Uterus (tissue), 3 donors: ENCODE measurements at regions not wholly inside any gene's neighbourhood (a gene's known extent, or its start where the extent isn't known, plus 50 kb on each side); places are given as distances from the start of the nearest gene placed in this dataset.

Experiments
- DNase-seq, 2 donors: peaks; one replicate each; pipeline ENCODE4 v3.0.0-alpha.2; 2019 to 2020
- H3K27ac ChIP-seq, 2 donors: fragments of 200-600 bp; sonication (generic); 1 replicate in 1 of 2; 2 replicates in 1 of 2; pipeline ENCODE4 v1.5.1; 2016 to 2018
- H3K27me3 ChIP-seq, 2 donors: fragments of 200-600 bp; sonication (generic); one replicate each; pipeline ENCODE4 v1.5.1; 2018 to 2019; ENCODE audit warnings: control low read depth in 1 of 2
- H3K36me3 ChIP-seq, 2 donors: fragments of 200-600 bp; sonication (generic); one replicate each; pipeline ENCODE4 v1.5.1; 2019; ENCODE audit warnings: control low read depth in 1 of 2
- H3K4me1 ChIP-seq, 2 donors: fragments of 200-600 bp; sonication (generic); one replicate each; pipeline ENCODE4 v1.5.1; 2018 to 2019; ENCODE audit warnings: control low read depth in 1 of 2
- H3K4me3 ChIP-seq, 2 donors: fragments of 200-600 bp; sonication (generic); 1 replicate in 1 of 2; 2 replicates in 1 of 2; pipeline ENCODE4 v1.5.1; 2018 to 2019; ENCODE audit warnings: mild to moderate bottlenecking in 1 of 2
- H3K9me3 ChIP-seq, 2 donors: fragments of 200-600 bp; sonication (generic); one replicate each; pipeline ENCODE4 v1.5.1; 2019; ENCODE audit warnings: control low read depth in 1 of 2
- CTCF ChIP-seq, 4 experiments: fragments of 200-600 bp in 2 of 4; fragments of 450-650 bp in 2 of 4; sonication (generic) in 2 of 4; IDR thresholded peaks; one replicate each; pipeline ENCODE4 v1.5.1; 2016 to 2019; ENCODE audit warnings: antibody characterized with exemption in 4 of 4, mild to moderate bottlenecking in 2 of 4, moderate library complexity in 1 of 4
- POLR2A ChIP-seq, 2 donors: fragments of 450-650 bp; IDR thresholded peaks; one replicate each; pipeline ENCODE4 v1.6.1; 2016; ENCODE audit warnings: antibody characterized with exemption in 2 of 2, mild to moderate bottlenecking in 1 of 2, moderate library complexity in 1 of 2
- intact Hi-C: fragments of 100-400 bp; cut with DNase I; formaldehyde crosslinking; loops from one replicate; pipeline ENCODE4 v1.15.1; 2023; ENCODE audit warnings: low total_unique reads
- donor health status: DM: yes; HTN: yes; CAD: no.

GRCh38 chr15:39016706-39017105, 452.1 kb upstream of the RASGRP1 start:
- Histone ChIP-seq H3K27ac (no peak overlapping the region), H3K4me1 (no peaks in the 10 kb centered on the region), H3K4me3 (no peak overlapping the region), H3K36me3 (no peaks in the 10 kb centered on the region), H3K27me3 (no peaks in the 10 kb centered on the region), H3K9me3 (no peaks in the 10 kb centered on the region)
- intact Hi-C loops: no loop called here
- DNase-seq: no peak
- TF ChIP-seq POLR2A (IDR thresholded peaks at IDR 0.05) (no peak), CTCF (IDR thresholded peaks at IDR 0.05) (no peak)

DNA sequence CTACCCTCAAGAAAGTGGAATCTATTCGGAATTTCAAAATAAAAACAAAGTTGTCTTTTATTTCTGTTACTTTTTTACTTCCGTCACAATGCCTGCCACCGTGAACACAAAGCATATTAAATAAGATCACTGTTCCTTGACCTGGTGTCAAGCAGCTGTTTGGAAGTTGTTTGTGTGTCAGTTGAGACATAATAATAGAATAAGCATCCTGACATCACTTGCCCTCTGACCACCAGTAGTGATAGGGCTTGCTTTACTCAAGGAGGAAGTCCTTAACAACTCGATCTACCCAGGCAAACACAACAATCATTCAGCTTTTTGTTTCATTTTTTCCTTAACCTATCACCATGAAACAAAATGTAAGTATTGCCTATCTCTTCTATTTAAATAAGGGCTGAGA, 454.4 kb upstream of the RASGRP1 start:
- Histone ChIP-seq H3K27ac (no peak overlapping the region), H3K4me3 (no peak overlapping the region), H3K27me3 (no peaks in the 10 kb centered on the region), H3K4me1 (no peaks in the 10 kb centered on the region), H3K9me3 (no peaks in the 10 kb centered on the region), H3K36me3 (no peaks in the 10 kb centered on the region)
- intact Hi-C loops: no loop called here
- TF ChIP-seq CTCF (IDR thresholded peaks at IDR 0.05): no peak
- no peak for TF ChIP-seq POLR2A (IDR thresholded peaks at IDR 0.05)
- DNase-seq: no peak

DNA sequence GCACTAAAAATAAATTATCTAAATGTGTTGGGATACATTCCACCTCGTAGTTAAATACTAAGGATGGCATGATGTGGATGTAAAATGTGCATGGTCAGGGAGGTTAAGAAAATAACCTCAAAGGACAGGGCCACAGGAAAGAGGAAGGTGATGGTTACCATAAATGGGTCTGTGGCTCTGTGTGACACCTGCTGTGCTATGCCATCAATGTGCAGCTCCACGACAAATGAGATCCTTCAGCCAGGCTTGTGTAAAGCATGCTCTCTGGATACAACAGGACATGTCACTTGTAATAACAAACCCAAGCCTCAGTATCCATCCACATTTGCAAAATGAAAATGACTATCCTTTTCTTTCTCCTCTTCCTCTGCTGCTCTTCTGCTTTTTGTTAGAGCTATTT, 456.7 kb upstream of the RASGRP1 start:
- Histone ChIP-seq H3K27ac (no peak overlapping the region), H3K4me1 (no peaks in the 10 kb centered on the region), H3K4me3 (no peak overlapping the region), H3K9me3 (no peaks in the 10 kb centered on the region), H3K36me3 (no peaks in the 10 kb centered on the region), H3K27me3 (no peaks in the 10 kb centered on the region)
- TF ChIP-seq CTCF (IDR thresholded peaks at IDR 0.05): no peak
- TF ChIP-seq POLR2A (IDR thresholded peaks at IDR 0.05): no peak
- intact Hi-C loops: no loop called here
- no peak for DNase-seq

DNA sequence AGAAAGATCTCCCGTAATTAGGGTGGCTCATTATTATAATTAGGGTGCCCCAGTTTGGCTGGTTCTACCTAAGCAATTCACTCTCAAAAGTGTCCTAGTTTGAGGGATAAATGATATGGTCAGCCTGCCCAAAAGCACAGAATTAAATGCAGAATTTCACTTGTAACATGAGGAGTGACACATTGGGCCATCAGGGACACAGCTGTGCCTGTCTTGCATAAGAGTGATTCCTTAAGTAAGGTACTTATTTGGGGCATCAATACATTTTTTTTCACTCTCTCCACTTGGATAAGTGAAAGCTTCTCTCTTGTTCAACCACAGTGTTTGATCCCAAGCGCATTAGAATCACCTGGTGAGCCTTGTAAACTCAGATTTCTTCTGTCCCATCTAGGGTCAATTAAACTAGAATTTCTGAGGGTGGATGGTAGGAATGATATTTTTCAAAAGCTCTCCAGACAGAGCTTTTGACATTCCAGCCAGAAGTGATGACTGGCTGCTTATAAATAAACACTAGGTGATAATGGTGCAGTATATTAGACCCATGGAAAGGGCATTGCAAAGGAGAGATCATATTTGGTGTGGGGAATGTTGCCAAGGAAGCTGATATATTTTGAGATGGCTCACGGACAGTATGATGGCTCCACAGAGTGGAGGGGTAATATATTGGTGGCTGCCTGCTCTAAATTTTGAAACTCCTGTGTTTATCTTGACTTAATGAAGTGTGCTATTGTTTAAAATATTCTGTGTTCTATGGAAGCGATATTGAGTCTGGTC, 458.1 kb upstream of the RASGRP1 start:
- Histone ChIP-seq H3K4me3 (no peak overlapping the region), H3K27me3 (no peaks in the 10 kb centered on the region), H3K27ac (no peak overlapping the region), H3K9me3 (no peaks in the 10 kb centered on the region), H3K4me1 (no peaks in the 10 kb centered on the region), H3K36me3 (no peaks in the 10 kb centered on the region)
- intact Hi-C loops: no loop called here
- no peak for DNase-seq
- no peak for TF ChIP-seq POLR2A (IDR thresholded peaks at IDR 0.05)
- TF ChIP-seq CTCF (IDR thresholded peaks at IDR 0.05): no peak

DNA sequence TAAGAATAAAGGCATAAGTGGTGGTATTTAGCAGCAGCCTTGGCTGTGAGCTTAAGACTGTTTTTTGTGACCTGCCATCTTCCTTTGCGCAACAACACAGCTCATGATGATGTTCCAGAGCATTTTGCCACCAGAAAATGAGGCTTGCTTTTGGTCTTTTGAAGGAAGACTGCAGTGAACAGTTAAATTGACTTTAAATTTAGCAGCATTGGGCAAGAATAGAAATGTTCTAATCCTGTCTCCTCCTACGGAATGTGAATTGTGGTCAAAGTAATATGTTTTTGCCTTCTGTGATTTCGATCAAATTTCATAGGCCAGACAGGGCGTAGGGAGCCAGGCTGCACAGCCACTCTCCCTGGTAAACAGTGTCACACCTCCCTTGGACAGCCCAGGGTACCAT, 460.7 kb upstream of the RASGRP1 start:
- H3K27ac ChIP-seq: no peak overlapping the region
- H3K9me3 ChIP-seq: no peaks in the 10 kb centered on the region
- intact Hi-C loops: no loop called here
- TF ChIP-seq CTCF (IDR thresholded peaks at IDR 0.05) (no peak), POLR2A (IDR thresholded peaks at IDR 0.05) (no peak)
- no peak overlapping the region for H3K4me3 ChIP-seq
- no peaks in the 10 kb centered on the region for H3K36me3 ChIP-seq
- no peaks in the 10 kb centered on the region for H3K4me1 ChIP-seq
- DNase-seq: no peak
- H3K27me3 ChIP-seq: no peaks in the 10 kb centered on the region
